MM.1S (cell line): ENCODE measurements at regions not wholly inside any gene's neighbourhood (a gene's known extent, or its start where the extent isn't known, plus 50 kb on each side); places are given as distances from the start of the nearest gene placed in this dataset.

ENCODE experiments used
- DNase-seq: peaks from one replicate; pipeline ENCODE4 v3.0.0-alpha.2; 2015
- H2AFZ ChIP-seq: fragments of 300-600 bp; sonication (generic); 2 replicates; pipeline ENCODE4 v1.6.0; 2016; ENCODE audit warnings: antibody characterized with exemption, low read length
- H3F3A ChIP-seq: fragments of 300-600 bp; sonication (generic); 2 replicates; pipeline ENCODE4 v1.6.1; 2016; ENCODE audit warnings: mild to moderate bottlenecking, antibody characterized with exemption, low read length, moderate library complexity, mixed read lengths; ENCODE audit not compliant: insufficient read depth
- H3K27ac ChIP-seq: fragments of 300-600 bp; sonication (generic); 2 replicates; pipeline ENCODE4 v1.5.1; 2016; ENCODE audit warnings: mild to moderate bottlenecking, low read length
- H3K27me3 ChIP-seq: fragments of 300-600 bp; sonication (generic); replicated peaks from 2 replicates; pipeline ENCODE4 v1.6.0; 2016; ENCODE audit warnings: low read length; ENCODE audit not compliant: insufficient read depth
- H3K36me3 ChIP-seq: fragments of 300-600 bp; sonication (generic); replicated peaks from 2 replicates; pipeline ENCODE4 v1.6.1; 2016; ENCODE audit warnings: mild to moderate bottlenecking, low read length, mixed read lengths; ENCODE audit not compliant: insufficient read depth
- H3K4me1 ChIP-seq: fragments of 300-600 bp; sonication (generic); 2 replicates; pipeline ENCODE4 v1.6.1; 2016; ENCODE audit warnings: low read length, mixed read lengths
- H3K4me2 ChIP-seq: fragments of 300-600 bp; sonication (generic); 2 replicates; pipeline ENCODE4 v1.6.0; 2016; ENCODE audit warnings: low read depth, low read length
- H3K4me3 ChIP-seq: fragments of 300-600 bp; sonication (generic); 2 replicates; pipeline ENCODE4 v1.5.1; 2016; ENCODE audit warnings: low read length, mixed read lengths
- H3K79me2 ChIP-seq: fragments of 300-600 bp; sonication (generic); 2 replicates; pipeline ENCODE4 v1.6.1; 2016; ENCODE audit warnings: mixed run types, low read length, mixed read lengths
- H3K9ac ChIP-seq: fragments of 300-600 bp; sonication (generic); 2 replicates; pipeline ENCODE4 v1.6.1; 2016; ENCODE audit warnings: low read length, mixed read lengths
- H3K9me2 ChIP-seq: fragments of 300-600 bp; sonication (generic); replicated peaks from 2 replicates; pipeline ENCODE4 v1.6.1; 2016; ENCODE audit warnings: mild to moderate bottlenecking, low read length, mixed read lengths; ENCODE audit not compliant: insufficient read depth
- H3K9me3 ChIP-seq: fragments of 300-600 bp; sonication (generic); replicated peaks from 2 replicates; pipeline ENCODE4 v1.6.1; 2016; ENCODE audit warnings: mild to moderate bottlenecking, low read length, mixed read lengths; ENCODE audit not compliant: insufficient read depth
- H4K20me1 ChIP-seq: fragments of 300-600 bp; sonication (generic); 2 replicates; pipeline ENCODE4 v1.6.1; 2016; ENCODE audit warnings: mild to moderate bottlenecking, low read length, moderate library complexity, mixed read lengths; ENCODE audit not compliant: insufficient read depth
- CTCF ChIP-seq: fragments of 300-600 bp; sonication (generic); IDR thresholded peaks from 2 replicates; pipeline ENCODE4 v1.5.1; 2016; ENCODE audit warnings: antibody characterized with exemption, low read length, mixed read lengths
- EZH2 ChIP-seq: fragments of 300-600 bp; sonication (generic); optimal IDR thresholded peaks from 2 replicates; pipeline ENCODE3; 2017; ENCODE audit warnings: low read depth, mild to moderate bottlenecking, antibody characterized with exemption, low read length, mixed read lengths
- EZH2phosphoT487 ChIP-seq: fragments of 300-600 bp; sonication (generic); IDR thresholded peaks from 2 replicates; pipeline ENCODE4 v1.6.1; 2018; ENCODE audit warnings: antibody characterized with exemption, low read length

DNA sequence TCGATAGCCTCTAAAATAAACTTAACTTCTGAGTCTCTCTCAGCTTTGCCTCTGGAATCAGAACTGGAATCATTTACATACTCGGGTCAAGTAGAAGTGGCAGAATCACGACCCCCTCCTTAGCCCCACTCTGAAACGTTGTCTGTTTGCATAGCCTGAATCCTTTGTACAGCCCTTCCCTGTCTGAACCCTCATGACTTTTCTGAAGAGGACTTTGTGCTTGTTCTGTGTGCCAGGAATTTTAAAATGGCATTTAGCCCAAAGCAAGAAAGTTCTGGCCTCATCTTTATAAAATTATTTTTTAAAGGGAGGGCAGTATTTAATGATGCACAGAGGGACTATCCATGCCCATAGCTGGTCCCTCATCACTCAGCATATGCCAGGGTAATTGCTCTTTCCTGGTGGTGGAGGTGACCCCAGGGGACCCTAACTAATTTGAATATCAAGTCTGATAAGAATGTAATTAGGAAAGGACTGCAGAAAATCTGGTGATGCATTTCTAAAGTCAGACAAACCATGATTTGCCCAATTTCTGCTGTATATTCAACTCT, 342.7 kb upstream of the TNRC6C start:
- H3K4me1 ChIP-seq: peaks cover 3% of the 10 kb centered on the region
- H3F3A ChIP-seq: no peaks in the 10 kb centered on the region
- no peaks in the 10 kb centered on the region for H3K9me3 ChIP-seq
- TF ChIP-seq EZH2 (no peak), EZH2phosphoT487 (no peak), CTCF (no peak)
- H3K9me2 ChIP-seq: no peaks in the 10 kb centered on the region
- no peak overlapping the region for H3K4me3 ChIP-seq
- no peak overlapping the region for H2AFZ ChIP-seq
- no peak overlapping the region for H3K27ac ChIP-seq
- no peaks in the 10 kb centered on the region for H3K79me2 ChIP-seq
- H4K20me1 ChIP-seq: no peaks in the 10 kb centered on the region
- H3K4me2 ChIP-seq: no peak overlapping the region
- 0 out of 2 replicates have a peak, but pooled peaks cover 3% of the 10 kb centered on the region for H3K27me3 ChIP-seq
- H3K9ac ChIP-seq: no peak overlapping the region
- no peak for DNase-seq
- no peaks in the 10 kb centered on the region for H3K36me3 ChIP-seq

GRCh38 chr17:77616254-77616731, 342.2 kb upstream of the TNRC6C start:
- Histone ChIP-seq H3K27me3 (0 out of 2 replicates have a peak, but pooled peaks cover 2% of the 10 kb centered on the region), H4K20me1 (no peaks in the 10 kb centered on the region), H3K27ac (no peak overlapping the region), H2AFZ (0 out of 2 replicates have a peak overlapping the region, but pooled peaks have one; percentile 52), H3K79me2 (no peaks in the 10 kb centered on the region), H3K4me2 (peak overlapping the region; percentile 73), H3K9me2 (no peaks in the 10 kb centered on the region), H3K36me3 (no peaks in the 10 kb centered on the region), H3F3A (no peaks in the 10 kb centered on the region), H3K4me1 (no peaks in the 10 kb centered on the region), H3K9me3 (no peaks in the 10 kb centered on the region), H3K9ac (no peak overlapping the region), H3K4me3 (peak overlapping the region; percentile 38)
- TF ChIP-seq EZH2 (no peak), CTCF (no peak), EZH2phosphoT487 (no peak)
- DNase-seq: no peak

- no peaks in the 10 kb centered on the region for H3K9me3 ChIP-seq
- H3K79me2 ChIP-seq: no peaks in the 10 kb centered on the region
- H2AFZ ChIP-seq: peak overlapping the region; percentile 33
- peak overlapping the region; percentile 42; the same call in 1 of the 2 replicates for H3K4me3 ChIP-seq
- H3K4me2 ChIP-seq: peak overlapping the region; percentile 73
- no peaks in the 10 kb centered on the region for H3F3A ChIP-seq
- no peaks in the 10 kb centered on the region for H3K4me1 ChIP-seq
- no peaks in the 10 kb centered on the region for H3K27me3 ChIP-seq
- no peak overlapping the region for H3K9ac ChIP-seq
- no peaks in the 10 kb centered on the region for H3K36me3 ChIP-seq
- no peak for TF ChIP-seq CTCF
- no peak for DNase-seq
- H3K27ac ChIP-seq: no peak overlapping the region
- no peaks in the 10 kb centered on the region for H4K20me1 ChIP-seq
- H3K9me2 ChIP-seq: no peaks in the 10 kb centered on the region
Measured at GRCh38 chr17:77617516-77617915, 341.0 kb upstream of the TNRC6C start.
